Breast epithelium (tissue), 4 donors: ENCODE measurements at regions not wholly inside any gene's neighbourhood (a gene's known extent, or its start where the extent isn't known, plus 50 kb on each side); places are given as distances from the start of the nearest gene placed in this dataset.

Experiments
- DNase-seq, 2 donors: peaks; one replicate each; pipeline ENCODE4 v3.0.0-alpha.2; 2019; ENCODE audit warnings: low spot score in 2 of 2
- H3K27ac ChIP-seq, 2 donors: fragments of 200-600 bp; sonication (generic) in 1 of 2; one replicate each; pipeline ENCODE4 v1.5.1; 2016 to 2019; ENCODE audit warnings: mild to moderate bottlenecking in 1 of 2
- H3K27me3 ChIP-seq, 2 donors: fragments of 200-600 bp; sonication (generic) in 1 of 2; one replicate each; pipeline versions ENCODE4 v1.5.1 to v1.6.0; 2017 to 2019; ENCODE audit warnings: control low read depth in 1 of 2, mild to moderate bottlenecking in 1 of 2
- H3K36me3 ChIP-seq: fragments of 200-600 bp; one replicate; pipeline ENCODE4 v1.5.1; 2019
- H3K4me1 ChIP-seq, 2 donors: fragments of 200-600 bp; sonication (generic); one replicate each; pipeline ENCODE4 v1.5.1; 2016 to 2019; ENCODE audit warnings: control low read depth in 1 of 2
- H3K4me3 ChIP-seq, 3 donors: fragments of 200-600 bp; sonication (generic); 1 replicate in 2 of 3; 2 replicates in 1 of 3; pipeline ENCODE4 v1.5.1; 2016 to 2019; ENCODE audit warnings: mild to moderate bottlenecking in 3 of 3, moderate library complexity in 2 of 3
- H3K9me3 ChIP-seq, 2 donors: fragments of 200-600 bp; sonication (generic) in 1 of 2; one replicate each; pipeline ENCODE4 v1.5.1; 2016 to 2019; ENCODE audit warnings: control low read depth in 1 of 2
- CTCF ChIP-seq, 3 donors: fragments of 450-650 bp; IDR thresholded peaks; one replicate each; pipeline ENCODE4 v1.5.1; 2016 to 2017; ENCODE audit warnings: antibody characterized with exemption in 3 of 3, mild to moderate bottlenecking in 3 of 3, moderate library complexity in 3 of 3
- POLR2A ChIP-seq: fragments of 450-650 bp; IDR thresholded peaks from one replicate; pipeline ENCODE4 v1.6.1; 2016; ENCODE audit warnings: antibody characterized with exemption, mild to moderate bottlenecking, moderate library complexity
- POLR2AphosphoS5 ChIP-seq, 3 donors: sonication (generic); formaldehyde crosslinking; IDR thresholded peaks; one replicate each; pipeline ENCODE4 v1.6.1; 2017; ENCODE audit warnings: antibody characterized with exemption in 3 of 3
- intact Hi-C: fragments of 100-400 bp; cut with DNase I; formaldehyde crosslinking; loops from one replicate; pipeline ENCODE4 v1.15.1; 2023; ENCODE audit warnings: low total_unique reads

- TF ChIP-seq POLR2AphosphoS5 (IDR thresholded peaks at IDR 0.05) = no peak
- no peak for TF ChIP-seq POLR2A
- intact Hi-C loops = no loop called here
- Histone ChIP-seq H3K27me3 (no peaks in the 10 kb centered on the region), H3K4me1 (no peaks in the 10 kb centered on the region), H3K9me3 (no peaks in the 10 kb centered on the region), H3K36me3 (no peaks in the 10 kb centered on the region), H3K27ac (no peak overlapping the region), H3K4me3 (no peak overlapping the region)
- no peak for DNase-seq
These were observed 1096.2 kb upstream of the EPHA6 start for GRCh38 chr3:95718168-95718567.

GRCh38 chr3:95719481-95719880, 1094.9 kb upstream of the EPHA6 start:
- H3K27me3 ChIP-seq = no peaks in the 10 kb centered on the region
- no peaks in the 10 kb centered on the region for H3K4me1 ChIP-seq
- no peaks in the 10 kb centered on the region for H3K36me3 ChIP-seq
- intact Hi-C loops = no loop called here
- H3K4me3 ChIP-seq = no peak overlapping the region
- no peak overlapping the region for H3K27ac ChIP-seq
- no peaks in the 10 kb centered on the region for H3K9me3 ChIP-seq
- no peak for TF ChIP-seq CTCF (IDR thresholded peaks at IDR 0.05)
- no peak for TF ChIP-seq POLR2A
- TF ChIP-seq POLR2AphosphoS5 (IDR thresholded peaks at IDR 0.05) = no peak
- DNase-seq = no peak

GRCh38 chr3:95721938-95722337, 1092.5 kb upstream of the EPHA6 start:
- Histone ChIP-seq H3K4me3 (no peak overlapping the region), H3K27ac (no peak overlapping the region), H3K27me3 (no peaks in the 10 kb centered on the region), H3K4me1 (no peaks in the 10 kb centered on the region), H3K9me3 (no peaks in the 10 kb centered on the region), H3K36me3 (no peaks in the 10 kb centered on the region)
- TF ChIP-seq CTCF (IDR thresholded peaks at IDR 0.05) (no peak), POLR2AphosphoS5 (IDR thresholded peaks at IDR 0.05) (no peak), POLR2A (no peak)
- intact Hi-C loops = no loop called here
- DNase-seq = no peak

- no peak for DNase-seq
- TF ChIP-seq CTCF (IDR thresholded peaks at IDR 0.05) (no peak), POLR2AphosphoS5 (IDR thresholded peaks at IDR 0.05) (no peak), POLR2A (no peak)
These were observed 1088.6 kb upstream of the EPHA6 start for GRCh38 chr3:95725770-95726169.

GRCh38 chr3:95731753-95732152, 1082.6 kb upstream of the EPHA6 start:
- H3K4me1 ChIP-seq = no peaks in the 10 kb centered on the region
- DNase-seq = no peak
- no peaks in the 10 kb centered on the region for H3K36me3 ChIP-seq
- H3K27me3 ChIP-seq = no peaks in the 10 kb centered on the region
- no peak overlapping the region for H3K4me3 ChIP-seq
- intact Hi-C loops = no loop called here
- H3K27ac ChIP-seq = no peak overlapping the region
- no peak for TF ChIP-seq POLR2AphosphoS5 (IDR thresholded peaks at IDR 0.05)
- TF ChIP-seq POLR2A = no peak
- TF ChIP-seq CTCF (IDR thresholded peaks at IDR 0.05) = no peak
- no peaks in the 10 kb centered on the region for H3K9me3 ChIP-seq

More at GRCh38 chr3:95725770-95726169, 1088.6 kb upstream of the EPHA6 start:
- Histone ChIP-seq H3K4me3 (no peak overlapping the region), H3K4me1 (no peaks in the 10 kb centered on the region), H3K27me3 (no peaks in the 10 kb centered on the region), H3K36me3 (no peaks in the 10 kb centered on the region), H3K27ac (no peak overlapping the region), H3K9me3 (no peaks in the 10 kb centered on the region)
- intact Hi-C loops = no loop called here

GRCh38 chr3:95733336-95733735, 1081.1 kb upstream of the EPHA6 start:
- intact Hi-C loops = no loop called here
- no peaks in the 10 kb centered on the region for H3K36me3 ChIP-seq
- H3K9me3 ChIP-seq = no peaks in the 10 kb centered on the region
- no peak overlapping the region for H3K4me3 ChIP-seq
- H3K27me3 ChIP-seq = no peaks in the 10 kb centered on the region
- no peak for DNase-seq
- TF ChIP-seq POLR2A (no peak), CTCF (IDR thresholded peaks at IDR 0.05) (no peak), POLR2AphosphoS5 (IDR thresholded peaks at IDR 0.05) (no peak)
- H3K4me1 ChIP-seq = no peaks in the 10 kb centered on the region
- H3K27ac ChIP-seq = no peak overlapping the region
